Epithelial cell of prostate (primary cell): ENCODE measurements at regions not wholly inside any gene's neighbourhood (a gene's known extent, or its start where the extent isn't known, plus 50 kb on each side); places are given as distances from the start of the nearest gene placed in this dataset.

Experiments
- DNase-seq: peaks from one replicate; pipeline ENCODE4 v3.0.0-alpha.2; 2011; ENCODE audit warnings: low read depth, low spot score
- H3K27ac ChIP-seq: fragments of 450-650 bp; 2 replicates; pipeline ENCODE4 v1.5.1; 2017; ENCODE audit warnings: mild to moderate bottlenecking

- H3K27ac ChIP-seq, result no peak overlapping the region
- peak; percentile 57 for DNase-seq
Observed at GRCh38 chr17:52383493-52384100, 225.1 kb upstream of the CA10 start.

DNA sequence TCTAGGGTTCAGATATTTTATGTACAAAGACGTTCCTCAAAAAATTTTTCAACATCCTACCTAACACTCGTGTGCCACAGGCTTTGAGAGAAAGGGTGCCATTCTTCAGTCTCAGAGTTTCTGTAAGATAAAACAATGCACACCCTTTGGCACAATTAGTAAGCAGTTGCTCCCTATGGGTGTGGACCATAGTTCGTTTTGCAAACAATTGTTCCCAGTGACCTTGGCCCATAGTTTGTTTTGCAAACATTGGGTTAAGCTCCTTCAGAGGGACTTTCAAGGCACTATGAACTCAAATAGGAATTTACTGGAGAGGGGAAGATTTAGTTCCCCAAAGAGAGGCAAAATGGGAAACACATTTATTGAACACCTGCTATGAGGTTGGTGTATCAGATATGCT, 220.3 kb upstream of the CA10 start:
- H3K27ac ChIP-seq, result no peak overlapping the region
- no peak for DNase-seq

DNA sequence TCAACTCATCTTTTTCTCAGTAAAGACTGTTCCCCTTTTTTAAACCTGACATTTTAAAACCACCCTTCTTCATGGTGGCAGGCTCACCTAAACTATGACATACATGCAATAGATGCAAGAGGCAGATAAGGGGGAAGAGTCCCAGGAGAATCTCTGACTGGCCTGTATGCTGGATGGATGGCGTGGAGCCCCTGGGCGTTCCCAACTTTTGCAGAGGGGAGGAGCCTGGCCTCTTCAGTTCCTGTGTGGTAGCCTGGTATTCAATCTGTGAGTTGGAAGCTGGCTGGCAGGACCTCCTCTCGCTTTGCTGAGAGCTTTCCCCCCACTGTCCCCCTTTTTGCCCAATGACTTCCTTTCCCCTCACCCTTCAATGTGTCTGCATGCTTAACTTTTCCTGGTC, 217.6 kb upstream of the CA10 start:
- no peak for DNase-seq

GRCh38 chr17:52368886-52369285, 210.4 kb upstream of the CA10 start:
- H3K27ac ChIP-seq, result no peak overlapping the region
- no peak for DNase-seq

More for the DNA sequence above, 217.6 kb upstream of the CA10 start:
- no peak overlapping the region for H3K27ac ChIP-seq

DNA sequence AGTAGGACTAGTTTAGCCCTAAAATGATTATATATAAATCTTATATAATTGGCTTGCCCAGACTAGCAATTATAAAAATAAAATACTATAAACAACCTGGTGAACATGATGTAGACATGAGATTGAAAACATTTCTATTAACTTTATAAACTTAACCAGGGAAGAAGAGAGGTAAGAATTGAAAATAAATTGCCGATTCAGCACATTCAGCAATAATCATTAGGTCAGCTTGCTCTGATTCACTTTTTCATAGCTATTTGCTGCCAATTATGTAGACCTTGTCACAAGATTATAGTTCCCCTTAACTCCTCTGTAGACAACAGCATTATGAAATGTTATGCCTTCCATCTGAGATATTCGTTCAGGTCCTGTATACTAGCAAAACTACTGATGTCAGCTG, 199.3 kb upstream of the CA10 start:
- no peak for DNase-seq
- no peak overlapping the region for H3K27ac ChIP-seq

- DNase-seq, result no peak
- H3K27ac ChIP-seq, result no peak overlapping the region
Observed at GRCh38 chr17:52336796-52337195, 178.3 kb upstream of the CA10 start.

DNA sequence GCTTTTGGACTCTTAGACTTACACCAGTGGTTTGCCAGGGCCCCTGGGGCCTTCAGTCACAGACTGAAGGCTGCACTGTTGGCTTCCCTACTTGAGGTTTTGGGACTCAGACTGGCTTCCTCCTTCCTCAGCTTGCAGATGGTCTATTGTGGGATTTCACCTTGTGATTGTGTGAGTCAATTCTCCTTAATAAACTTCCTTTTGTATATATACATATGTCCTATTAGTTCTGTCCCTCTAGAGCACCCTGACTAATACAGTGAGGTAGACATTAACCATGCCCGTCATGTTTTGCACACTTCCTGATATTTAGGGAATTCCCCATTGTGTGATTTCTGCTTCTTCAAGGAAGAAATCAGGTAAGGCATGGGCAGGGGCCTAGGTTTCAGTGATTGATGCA, 147.8 kb upstream of the CA10 start:
- peak overlapping the region; percentile 12 for H3K27ac ChIP-seq
- peak; percentile 34 for DNase-seq

DNA sequence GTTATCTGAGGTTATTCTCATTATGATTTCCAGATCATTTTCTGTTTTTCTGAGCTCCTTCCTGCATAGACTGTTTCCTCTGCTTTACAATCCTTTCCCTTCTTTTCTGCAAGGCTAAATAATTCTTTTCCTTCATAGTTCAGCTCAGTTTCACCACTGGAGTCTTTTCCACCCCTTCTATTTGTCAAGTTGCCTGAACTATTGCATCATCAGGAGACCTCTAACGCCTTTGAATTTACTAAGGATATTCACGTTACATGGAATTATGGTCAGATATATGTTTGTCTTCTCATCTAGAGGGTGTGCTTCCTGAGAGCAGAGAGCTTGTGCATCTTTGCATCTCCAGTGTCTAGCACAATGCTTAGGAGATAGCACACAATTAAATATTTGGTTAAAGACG, 140.4 kb upstream of the CA10 start:
- no peak overlapping the region for H3K27ac ChIP-seq
- DNase-seq, result no peak

DNA sequence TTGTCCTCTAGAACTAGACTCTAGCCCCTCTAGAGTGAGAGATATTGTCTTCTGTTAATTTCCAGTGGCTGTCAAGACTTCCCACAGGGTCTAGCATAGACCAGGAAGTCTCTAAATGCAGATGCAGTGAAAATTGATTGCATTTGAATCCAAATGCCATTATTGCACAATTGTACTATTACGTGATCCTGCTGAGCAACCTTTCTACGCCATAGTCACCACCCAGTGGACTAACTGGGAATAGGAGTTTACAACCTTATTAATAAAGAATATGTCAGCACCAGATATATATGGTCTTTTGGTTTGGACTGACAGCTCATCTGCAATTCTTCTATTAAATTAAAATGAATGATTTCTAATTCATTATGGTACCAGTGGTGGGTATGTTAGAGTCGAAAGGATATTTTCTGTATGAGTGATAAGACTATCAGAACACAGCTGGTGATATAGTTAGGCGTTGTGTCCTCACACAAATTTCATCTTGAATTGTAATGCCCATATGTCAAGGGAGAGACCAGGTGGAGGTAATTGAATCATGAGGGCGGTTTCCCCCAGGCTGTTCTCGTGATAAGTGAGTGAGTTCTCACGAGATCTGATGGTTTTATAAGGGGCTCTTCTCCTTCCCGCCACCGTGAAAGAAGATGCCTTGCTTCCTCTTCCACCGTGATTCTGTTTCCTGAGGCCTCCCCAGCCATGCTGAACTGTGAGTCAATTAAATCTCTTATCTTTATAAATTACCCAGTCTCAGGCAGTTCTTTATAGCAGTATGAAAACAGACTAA, 138.9 kb upstream of the CA10 start:
- DNase-seq, result no peak
- no peak overlapping the region for H3K27ac ChIP-seq

GRCh38 chr17:52294301-52294700, 135.8 kb upstream of the CA10 start:
- no peak overlapping the region for H3K27ac ChIP-seq
- DNase-seq, result no peak

DNA sequence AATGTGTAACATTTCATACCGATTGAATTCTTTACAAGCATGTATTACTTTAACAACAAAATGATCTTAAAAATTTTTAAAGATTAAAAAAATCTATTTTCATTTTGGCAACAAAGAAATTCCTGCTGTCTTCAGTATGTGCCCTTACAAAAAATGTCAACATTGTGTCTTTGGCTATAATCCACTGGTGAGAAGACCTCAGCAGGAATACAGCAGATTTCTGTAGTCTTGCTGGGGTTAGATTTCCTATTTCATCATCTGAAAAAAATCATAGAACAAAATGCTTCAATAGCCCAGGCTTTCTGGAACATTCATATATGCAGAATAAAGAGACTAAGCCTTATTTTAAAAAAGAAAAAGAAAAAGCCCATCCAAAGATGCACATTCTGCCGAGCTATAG, 129.1 kb upstream of the CA10 start:
- H3K27ac ChIP-seq, result no peak overlapping the region
- no peak for DNase-seq

- DNase-seq, result no peak
- H3K27ac ChIP-seq, result no peak overlapping the region
Observed at GRCh38 chr17:52283872-52284271, 125.4 kb upstream of the CA10 start.

GRCh38 chr17:52276381-52277008, 118.0 kb upstream of the CA10 start:
- no peak overlapping the region for H3K27ac ChIP-seq

DNA sequence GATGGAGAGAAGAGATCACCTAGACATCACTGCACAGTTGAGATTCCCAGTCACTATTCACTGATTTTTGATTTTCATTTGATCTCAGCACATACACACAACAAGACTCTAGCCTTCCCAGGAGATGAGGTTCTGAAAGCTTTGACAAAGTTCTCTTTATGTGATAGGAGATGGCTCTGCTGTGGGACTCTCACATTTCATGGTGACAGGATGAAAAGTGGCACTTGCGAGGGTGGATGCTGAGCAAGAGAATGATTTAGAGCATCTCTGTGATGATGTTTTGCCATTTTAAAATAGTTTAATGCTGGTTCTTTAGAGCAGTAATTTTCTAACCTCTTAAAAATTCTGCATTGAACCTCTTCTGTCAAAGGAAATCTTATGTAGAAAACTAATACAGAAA, 113.3 kb upstream of the CA10 start:
- H3K27ac ChIP-seq, result no peak overlapping the region
- no peak for DNase-seq

More at GRCh38 chr17:52276381-52277008, 118.0 kb upstream of the CA10 start:
- no peak for DNase-seq

DNA sequence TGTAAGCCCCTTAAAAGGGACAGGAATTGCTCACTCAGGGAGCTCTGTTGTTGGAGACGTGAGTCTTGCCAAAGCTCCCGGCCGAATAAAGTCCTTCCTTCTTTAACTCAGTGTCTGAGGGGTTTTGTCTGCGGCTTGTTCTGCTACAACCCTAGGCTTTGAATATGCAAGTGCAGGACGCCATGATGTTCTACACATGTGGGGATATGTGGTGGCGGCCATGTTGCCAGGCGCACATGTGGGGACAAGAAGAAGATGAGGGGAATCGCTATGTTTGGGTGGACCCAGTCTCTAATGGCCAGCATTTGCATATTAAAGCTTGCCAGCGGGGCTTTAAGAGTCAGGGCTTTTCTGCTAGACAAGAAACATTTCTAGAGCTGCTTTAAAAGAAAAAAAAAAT, 96.8 kb upstream of the CA10 start:
- H3K27ac ChIP-seq, result no peak overlapping the region
- DNase-seq, result no peak

GRCh38 chr17:52244689-52245088, 86.2 kb upstream of the CA10 start:
- no peak overlapping the region for H3K27ac ChIP-seq
- DNase-seq, result no peak

- no peak for DNase-seq
- no peak overlapping the region for H3K27ac ChIP-seq
Observed at GRCh38 chr17:52242268-52242667, 83.8 kb upstream of the CA10 start.

DNA sequence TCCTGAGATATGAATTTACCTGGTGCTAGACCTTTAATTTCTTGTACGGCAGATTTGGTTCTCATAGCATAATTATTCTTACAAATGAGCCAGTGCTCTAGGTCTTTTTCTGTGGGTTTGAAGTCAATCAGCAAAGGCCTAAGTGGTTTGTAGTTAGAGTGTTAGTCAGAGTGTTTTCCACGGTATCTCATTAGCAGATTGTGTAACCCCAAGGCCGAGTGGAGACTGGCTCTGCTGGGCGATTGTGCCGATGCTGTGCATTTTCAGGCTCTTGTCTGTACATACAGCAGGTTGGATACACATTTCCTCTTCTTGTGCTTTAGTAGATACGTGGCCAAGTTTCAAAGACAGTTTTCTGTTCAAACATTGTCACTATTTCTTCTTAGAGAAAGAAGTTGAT, 78.6 kb upstream of the CA10 start:
- DNase-seq, result no peak
- H3K27ac ChIP-seq, result no peak overlapping the region

DNA sequence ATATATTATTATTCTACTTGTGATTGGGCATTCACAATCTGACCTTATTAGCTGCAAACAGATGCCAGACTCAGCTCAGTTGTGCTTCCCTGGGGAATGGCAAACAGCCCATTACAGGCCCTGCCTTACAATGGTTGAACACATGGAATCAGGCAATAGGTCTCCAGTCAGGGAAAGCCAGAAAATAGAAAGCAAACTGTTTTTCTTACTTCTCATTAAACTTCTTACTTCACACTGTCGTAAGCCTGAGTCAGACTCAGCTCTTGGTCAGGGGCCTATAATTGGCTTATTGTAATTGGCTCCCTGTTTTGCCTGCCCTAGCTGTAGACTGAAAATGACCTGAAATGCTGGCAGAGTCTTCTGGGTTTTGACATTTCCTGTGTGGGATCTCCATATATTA, 77.0 kb upstream of the CA10 start:
- no peak for DNase-seq
- H3K27ac ChIP-seq, result no peak overlapping the region

DNA sequence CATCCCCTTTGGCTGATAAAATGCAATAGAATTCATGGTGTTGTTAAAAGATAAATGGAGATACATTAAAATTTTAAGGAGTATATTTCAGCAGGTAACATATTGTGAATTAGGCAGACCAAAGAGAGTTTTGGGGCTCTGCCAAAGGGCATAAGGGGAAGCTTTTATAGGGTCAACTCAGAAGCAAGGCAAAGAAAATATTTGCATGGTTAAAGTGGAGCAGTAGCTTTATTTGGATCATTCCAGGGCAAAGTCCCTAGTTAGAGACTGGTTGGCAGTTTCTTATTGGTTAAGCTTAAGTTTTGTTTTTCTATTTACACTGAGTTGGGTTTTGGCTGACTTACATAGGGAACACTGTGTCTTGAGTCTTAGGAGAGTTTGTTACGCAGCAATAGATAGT, 75.1 kb upstream of the CA10 start:
- no peak for DNase-seq
- no peak overlapping the region for H3K27ac ChIP-seq

- DNase-seq, result peak; percentile 45
- no peak overlapping the region for H3K27ac ChIP-seq
Observed at GRCh38 chr17:52233176-52233575, 74.7 kb upstream of the CA10 start.

DNA sequence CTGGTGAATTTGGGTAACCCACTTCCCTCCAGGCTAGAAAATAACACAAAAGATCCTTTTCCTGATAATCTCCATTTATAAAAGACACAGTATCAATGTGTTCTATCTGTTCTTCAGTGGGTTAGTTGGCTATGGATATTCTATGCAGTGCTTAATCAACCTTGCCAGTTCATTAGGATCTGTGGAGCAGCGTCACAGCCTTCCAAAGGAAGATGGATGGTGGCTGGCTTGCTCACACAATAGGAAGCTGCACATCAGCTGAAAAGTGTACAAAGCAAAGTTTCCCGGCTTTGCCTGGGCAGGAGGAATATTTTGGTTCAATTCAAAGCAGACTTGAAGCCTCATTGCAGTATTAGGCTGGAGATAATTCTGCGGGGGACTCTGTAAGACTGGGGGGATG, 70.3 kb upstream of the CA10 start:
- no peak for DNase-seq
- H3K27ac ChIP-seq, result no peak overlapping the region
